ENCODE measurements at regions not wholly inside any gene's neighbourhood (a gene's known extent, or its start where the extent isn't known, plus 50 kb on each side); places are given as distances from the start of the nearest gene placed in this dataset.

DNA sequence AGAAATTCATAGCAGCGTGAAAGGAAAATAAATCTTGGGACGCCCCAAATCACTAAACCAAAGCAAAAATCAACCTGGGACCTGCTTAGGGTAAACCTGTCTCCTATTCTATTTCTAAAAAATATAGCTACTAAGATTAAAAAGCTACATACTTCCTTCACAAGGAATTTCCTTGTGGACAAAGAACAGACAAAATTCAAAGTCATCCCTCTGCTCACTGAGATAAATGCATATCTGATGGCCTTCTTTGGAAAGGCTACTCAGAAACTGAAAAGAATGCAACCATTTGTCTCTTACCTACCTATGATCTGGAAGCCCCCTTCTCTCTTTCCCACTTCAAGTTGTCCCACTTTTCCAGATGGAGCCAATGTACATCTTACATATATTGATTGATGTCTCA, 93.0 kb upstream of the CNOT2 start:
- TF ChIP-seq, protein P1, sequence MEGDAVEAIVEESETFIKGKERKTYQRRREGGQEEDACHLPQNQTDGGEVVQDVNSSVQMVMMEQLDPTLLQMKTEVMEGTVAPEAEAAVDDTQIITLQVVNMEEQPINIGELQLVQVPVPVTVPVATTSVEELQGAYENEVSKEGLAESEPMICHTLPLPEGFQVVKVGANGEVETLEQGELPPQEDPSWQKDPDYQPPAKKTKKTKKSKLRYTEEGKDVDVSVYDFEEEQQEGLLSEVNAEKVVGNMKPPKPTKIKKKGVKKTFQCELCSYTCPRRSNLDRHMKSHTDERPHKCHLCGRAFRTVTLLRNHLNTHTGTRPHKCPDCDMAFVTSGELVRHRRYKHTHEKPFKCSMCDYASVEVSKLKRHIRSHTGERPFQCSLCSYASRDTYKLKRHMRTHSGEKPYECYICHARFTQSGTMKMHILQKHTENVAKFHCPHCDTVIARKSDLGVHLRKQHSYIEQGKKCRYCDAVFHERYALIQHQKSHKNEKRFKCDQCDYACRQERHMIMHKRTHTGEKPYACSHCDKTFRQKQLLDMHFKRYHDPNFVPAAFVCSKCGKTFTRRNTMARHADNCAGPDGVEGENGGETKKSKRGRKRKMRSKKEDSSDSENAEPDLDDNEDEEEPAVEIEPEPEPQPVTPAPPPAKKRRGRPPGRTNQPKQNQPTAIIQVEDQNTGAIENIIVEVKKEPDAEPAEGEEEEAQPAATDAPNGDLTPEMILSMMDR (IDR thresholded peaks at IDR 0.05), result no peak
- no peak for TF ChIP-seq POLR2A (IDR thresholded peaks at IDR 0.05)

All from lower leg skin (tissue), 3 donors.